IMR-90 (cell line): ENCODE measurements at regions not wholly inside any gene's neighbourhood (a gene's known extent, or its start where the extent isn't known, plus 50 kb on each side); places are given as distances from the start of the nearest gene placed in this dataset.

Experiments
- ATAC-seq: fragments of 200-7000 bp; cut with Tn5 transposase; 2 replicates; pipeline ENCODE4 v1.9.1; 2020; ENCODE audit warnings: low read depth, mild to moderate bottlenecking, moderate library complexity
- BruUV-seq: library from RNA; stranded (reverse); fragments of 400-500 nt; replicated peaks from 2 replicates; lab custom pipeline; 2021; lab: Mats Ljungman, UMichigan
- CTCF ChIA-PET: fragments of 300-600 bp; formaldehyde crosslinking; extraction: SDS; loops from one replicate; lab custom pipeline; 2021; ENCODE audit warnings: antibody characterized with exemption; lab: Yijun Ruan, JAX
- POLR2A ChIA-PET: fragments of 300-600 bp; sonication (Branson Sonifier 250); formaldehyde crosslinking; loops from one replicate; lab custom pipeline; 2022; ENCODE audit warnings: antibody characterized with exemption; ENCODE audit not compliant: unreplicated experiment; lab: Charles Lee
- DNase-seq: peaks from one replicate; pipeline ENCODE4 v3.0.0; 2013
- H2AFZ ChIP-seq: replicated peaks from 2 replicates; pipeline ENCODE3; 2013; ENCODE audit warnings: low read length, mild to moderate bottlenecking; ENCODE audit not compliant: poor library complexity
- H2AK5ac ChIP-seq: 2 replicates; pipeline ENCODE4 v1.6.1; 2013; ENCODE audit warnings: low read depth, low read length, inconsistent platforms
- H2AK9ac ChIP-seq: replicated peaks from 2 replicates; pipeline ENCODE3; 2013; ENCODE audit warnings: mild to moderate bottlenecking, low read depth, low read length, moderate library complexity; ENCODE audit not compliant: poor library complexity
- H2BK120ac ChIP-seq: 2 replicates; pipeline ENCODE4 v1.6.1; 2013; ENCODE audit warnings: low read depth, low read length, inconsistent platforms
- H2BK15ac ChIP-seq: 3 replicates; pipeline ENCODE4 v1.6.1; 2013; ENCODE audit warnings: low read depth, low read length, inconsistent platforms
- H2BK20ac ChIP-seq: 2 replicates; pipeline ENCODE4 v1.6.1; 2013; ENCODE audit warnings: low read depth, mild to moderate bottlenecking, inconsistent platforms, low read length, moderate library complexity
- H2BK5ac ChIP-seq: 2 replicates; pipeline ENCODE4 v1.6.1; 2013; ENCODE audit warnings: mild to moderate bottlenecking, low read depth, low read length, inconsistent platforms; ENCODE audit not compliant: poor library complexity, severe bottlenecking
- H3K14ac ChIP-seq: replicated peaks from 2 replicates; pipeline ENCODE4 v1.6.1; 2013; ENCODE audit warnings: low read depth, low read length, inconsistent platforms
- H3K18ac ChIP-seq: 2 replicates; pipeline ENCODE4 v1.6.1; 2013; ENCODE audit warnings: low read depth, low read length, control low read depth
- H3K23ac ChIP-seq: 2 replicates; pipeline ENCODE4 v1.6.1; 2013; ENCODE audit warnings: low read depth, low read length, inconsistent platforms
- H3K27ac ChIP-seq: 2 replicates; pipeline ENCODE4 v1.5.1; 2013; ENCODE audit warnings: mild to moderate bottlenecking, control low read depth, low read length; ENCODE audit not compliant: insufficient read depth
- H3K27me3 ChIP-seq: 2 replicates; pipeline ENCODE4 v1.6.1; 2013; ENCODE audit warnings: low read length; ENCODE audit not compliant: control insufficient read depth, insufficient read depth
- H3K36me3 ChIP-seq: 2 replicates; pipeline ENCODE4 v1.6.1; 2013; ENCODE audit warnings: low read length, mixed read lengths; ENCODE audit not compliant: control insufficient read depth, insufficient read depth
- H3K4ac ChIP-seq: 2 replicates; pipeline ENCODE4 v1.6.1; 2013; ENCODE audit warnings: low read depth, low read length, inconsistent platforms
- H3K4me1 ChIP-seq: 2 replicates; pipeline ENCODE4 v1.6.1; 2013; ENCODE audit warnings: low read length, mixed read lengths; ENCODE audit not compliant: control insufficient read depth, insufficient read depth
- H3K4me2 ChIP-seq: 2 replicates; pipeline ENCODE4 v1.6.1; 2013; ENCODE audit warnings: low read depth, mild to moderate bottlenecking, control low read depth, low read length, moderate library complexity
- H3K4me3 ChIP-seq: 2 replicates; pipeline ENCODE4 v1.5.1; 2013; ENCODE audit warnings: low read depth, mild to moderate bottlenecking, control low read depth, low read length, moderate library complexity; ENCODE audit not compliant: insufficient read depth
- H3K56ac ChIP-seq: 2 replicates; pipeline ENCODE4 v1.6.1; 2013; ENCODE audit warnings: low read length, inconsistent platforms; ENCODE audit not compliant: insufficient read depth; ENCODE audit errors: extremely low read depth
- H3K79me1 ChIP-seq, 2 experiments: 2 replicates each; pipeline ENCODE4 v1.6.1; 2013; ENCODE audit warnings: low read length in 2 of 2, inconsistent platforms in 1 of 2, low read depth in 1 of 2
- H3K9ac ChIP-seq: 2 replicates; pipeline ENCODE4 v1.6.1; 2013; ENCODE audit warnings: low read depth, low read length, control low read depth
- H3K9me1 ChIP-seq: 2 replicates; pipeline ENCODE4 v1.6.1; 2013; ENCODE audit warnings: low read length, inconsistent platforms; ENCODE audit not compliant: insufficient read depth
- H3K9me3 ChIP-seq: 2 replicates; pipeline ENCODE4 v1.6.1; 2013; ENCODE audit warnings: low read length; ENCODE audit not compliant: control insufficient read depth, insufficient read depth
- H4K20me1 ChIP-seq: 2 replicates; pipeline ENCODE4 v1.6.1; 2013; ENCODE audit warnings: low read length, inconsistent platforms; ENCODE audit not compliant: insufficient read depth
- H4K5ac ChIP-seq: 2 replicates; pipeline ENCODE4 v1.6.1; 2013; ENCODE audit warnings: mild to moderate bottlenecking, low read depth, low read length, control low read depth
- H4K8ac ChIP-seq, 2 experiments: 2 replicates each; pipeline ENCODE4 v1.6.1; 2013; ENCODE audit warnings: low read depth in 2 of 2, low read length in 2 of 2, control low read depth in 1 of 2, inconsistent platforms in 1 of 2
- H4K91ac ChIP-seq: 2 replicates; pipeline ENCODE4 v1.6.1; 2013; ENCODE audit warnings: low read depth, low read length, inconsistent platforms; ENCODE audit not compliant: insufficient read depth
- BHLHE40 ChIP-seq: fragments of 150-350 bp; IDR thresholded peaks from 2 replicates; pipeline ENCODE4 v1.6.1; 2016; ENCODE audit warnings: mild to moderate bottlenecking, low read depth, low read length
- CEBPB ChIP-seq: IDR thresholded peaks from 2 replicates; pipeline ENCODE4 v1.6.1; 2012; ENCODE audit warnings: low read depth, low read length, improper control_type of control experiment
- CHD1 ChIP-seq: IDR thresholded peaks from 2 replicates; pipeline ENCODE4 v1.6.1; 2012; ENCODE audit warnings: low read depth, low read length, improper control_type of control experiment
- CTCF ChIP-seq: conservative IDR thresholded peaks from 2 replicates; pipeline ENCODE4 v1.5.1; 2012; ENCODE audit warnings: mild to moderate bottlenecking, low read depth, low read length, improper control_type of control experiment
- ELK1 ChIP-seq: fragments of 150-350 bp; IDR thresholded peaks from 2 replicates; pipeline ENCODE4 v1.6.1; 2016; ENCODE audit warnings: low read depth, mild to moderate bottlenecking, low read length, moderate library complexity, borderline replicate concordance
- FOS ChIP-seq: fragments of 150-350 bp; IDR thresholded peaks from 2 replicates; pipeline ENCODE4 v1.6.1; 2016; ENCODE audit warnings: low read depth, low read length
- MAFK ChIP-seq: IDR thresholded peaks from 2 replicates; pipeline ENCODE4 v1.6.1; 2012; ENCODE audit warnings: low read depth, low read length, improper control_type of control experiment
- MAZ ChIP-seq: IDR thresholded peaks from 2 replicates; pipeline ENCODE4 v1.6.1; 2012; ENCODE audit warnings: low read depth, mild to moderate bottlenecking, low read length, improper control_type of control experiment, moderate library complexity, borderline replicate concordance
- MXI1 ChIP-seq: IDR thresholded peaks from 2 replicates; pipeline ENCODE4 v1.6.1; 2012; ENCODE audit warnings: low read depth, mild to moderate bottlenecking, low read length, moderate library complexity, borderline replicate concordance
- NFE2L2 ChIP-seq: fragments of 150-350 bp; IDR thresholded peaks from 2 replicates; pipeline ENCODE4 v1.6.1; 2016; ENCODE audit warnings: low read depth, mild to moderate bottlenecking, low read length
- POLR2A ChIP-seq: IDR thresholded peaks from 2 replicates; pipeline ENCODE4 v1.6.1; 2012; ENCODE audit warnings: mild to moderate bottlenecking, low read depth, low read length
- RAD21 ChIP-seq: IDR thresholded peaks from 2 replicates; pipeline ENCODE4 v1.6.1; 2012; ENCODE audit warnings: low read length, improper control_type of control experiment
- RCOR1 ChIP-seq: IDR thresholded peaks from 2 replicates; pipeline ENCODE4 v1.6.1; 2012; ENCODE audit warnings: mild to moderate bottlenecking, low read length, improper control_type of control experiment; ENCODE audit not compliant: insufficient replicate concordance
- RFX5 ChIP-seq: IDR thresholded peaks from 2 replicates; pipeline ENCODE4 v1.8.0; 2012; ENCODE audit warnings: low read depth, mild to moderate bottlenecking, low read length, moderate library complexity
- SMC3 ChIP-seq: fragments of 150-350 bp; IDR thresholded peaks from 2 replicates; pipeline ENCODE4 v1.6.1; 2016; ENCODE audit warnings: low read depth, mild to moderate bottlenecking, antibody characterized with exemption, low read length, moderate library complexity
- USF2 ChIP-seq: fragments of 150-350 bp; IDR thresholded peaks from 2 replicates; pipeline ENCODE4 v1.6.1; 2017; ENCODE audit warnings: mild to moderate bottlenecking, antibody characterized with exemption, low read length, low read depth
- WGBS, 2 experiments: methylation state at CpG; one replicate each; pipeline versions ENCODE4 v1.1.5 to v1.1.7; 2013; ENCODE audit warnings: missing lambda C conversion rate in 2 of 2; ENCODE audit not compliant: insufficient read length in 1 of 2; ENCODE audit errors: extremely low coverage in 2 of 2; 5-methylcytosine and 5-hydroxymethylcytosine counted together
- dilution Hi-C: fragments of 300-500 bp; cut with HindIII; formaldehyde crosslinking; loops from one replicate; pipeline ENCODE4 v1.14.3; 2018; ENCODE audit warnings: low sequenced_read_pairs; ENCODE audit not compliant: unreplicated experiment
- in situ Hi-C: fragments of 300-500 bp; cut with MboI; formaldehyde crosslinking; loops from 3 replicates; pipeline ENCODE4 v1.14.3; 2019; ENCODE audit warnings: low sequenced_read_pairs, inconsistent platforms, mixed read lengths
- intact Hi-C: fragments of 100-400 bp; cut with micrococcal nuclease; formaldehyde crosslinking; loops from 2 replicates; pipeline ENCODE4 v1.10.0; 2022

GRCh38 chr3:178156301-178156700 lies 379.9 kb upstream of the KCNMB2 start:
- no CpG with 5 or more reads among the region's 4 CpGs for WGBS, 2 experiments
- Histone ChIP-seq H3K56ac (no peak overlapping the region), H3K27ac (no peak overlapping the region), H2BK20ac (no peak overlapping the region), H4K5ac (no peak overlapping the region), H3K4me3 (no peak overlapping the region), H3K4me2 (no peak overlapping the region), H2AK9ac (no peak overlapping the region), H2BK5ac (no peak overlapping the region), H3K36me3 (no peaks in the 10 kb centered on the region), H4K8ac (no peak overlapping the region), H3K9ac (no peak overlapping the region), H2AFZ (no peak overlapping the region), H3K23ac (no peak overlapping the region), H3K18ac (no peak overlapping the region), H3K4me1 (no peaks in the 10 kb centered on the region), H3K27me3 (no peaks in the 10 kb centered on the region), H2AK5ac (no peak overlapping the region), H3K14ac (no peak overlapping the region), H3K9me1 (no peaks in the 10 kb centered on the region), H2BK15ac (no peak overlapping the region), H4K91ac (no peak overlapping the region), H3K9me3 (no peaks in the 10 kb centered on the region), H4K20me1 (no peaks in the 10 kb centered on the region), H3K79me1 (no peaks in the 10 kb centered on the region), H3K4ac (no peak overlapping the region), H2BK120ac (no peak overlapping the region)
- CTCF ChIA-PET: no interaction called here
- POLR2A ChIA-PET: no interaction called here
- in situ Hi-C loops: no loop called here
- ATAC-seq (no peak), DNase-seq (no peak)
- no TSS peak for BruUV-seq
- TF ChIP-seq ELK1: no peak
- no peak for TF ChIP-seq RCOR1
- TF ChIP-seq NFE2L2: no peak
- no peak for TF ChIP-seq CHD1
- no peak for TF ChIP-seq FOS
- TF ChIP-seq RAD21: no peak
- TF ChIP-seq MXI1: no peak
- no peak for TF ChIP-seq MAFK
- TF ChIP-seq SMC3: no peak
- no peak for TF ChIP-seq POLR2A
- no peak for TF ChIP-seq USF2
- no peak for TF ChIP-seq BHLHE40
- no peak for TF ChIP-seq MAZ
- TF ChIP-seq RFX5: no peak
- no peak for TF ChIP-seq CEBPB
- no peak for TF ChIP-seq CTCF
- intact Hi-C loops: no loop called here
- dilution Hi-C loops: no loop called here
